C4-2B (cell line): ENCODE measurements at regions not wholly inside any gene's neighbourhood (a gene's known extent, or its start where the extent isn't known, plus 50 kb on each side); places are given as distances from the start of the nearest gene placed in this dataset.

Experiments used
- H3K27ac ChIP-seq: fragments of 450-650 bp; 2 replicates; pipeline ENCODE4 v1.5.1; 2017
- CTCF ChIP-seq: fragments of 450-650 bp; conservative IDR thresholded peaks from 2 replicates; pipeline ENCODE4 v1.5.1; 2017; ENCODE audit warnings: mild to moderate bottlenecking
- ZFX ChIP-seq: fragments of 450-650 bp; IDR thresholded peaks from 2 replicates; pipeline ENCODE4 v1.6.1; 2017

GRCh38 chr15:24756101-24756500, 80.5 kb downstream of the NPAP1 start:
- TF ChIP-seq ZFX (no peak), CTCF (no peak)
- H3K27ac ChIP-seq: no peak overlapping the region

GRCh38 chr15:24760066-24760465, 84.5 kb downstream of the NPAP1 start:
- TF ChIP-seq ZFX (no peak), CTCF (no peak)
- H3K27ac ChIP-seq: no peak overlapping the region

- H3K27ac ChIP-seq: no peak overlapping the region
- TF ChIP-seq CTCF: peak; percentile 81
- TF ChIP-seq ZFX: no peak
Measured at GRCh38 chr15:24761704-24762302, 86.2 kb downstream of the NPAP1 start.

GRCh38 chr15:24763891-24764290, 88.3 kb downstream of the NPAP1 start:
- TF ChIP-seq ZFX (no peak), CTCF (no peak)
- H3K27ac ChIP-seq: no peak overlapping the region

GRCh38 chr15:24764375-24765171, 89.0 kb downstream of the NPAP1 start:
- H3K27ac ChIP-seq: no peak overlapping the region
- TF ChIP-seq CTCF: no peak
- TF ChIP-seq ZFX: no peak

GRCh38 chr15:24766511-24767133, 91.0 kb downstream of the NPAP1 start:
- TF ChIP-seq CTCF (no peak), ZFX (no peak)
- H3K27ac ChIP-seq: no peak overlapping the region

- H3K27ac ChIP-seq: no peak overlapping the region
- TF ChIP-seq ZFX (no peak), CTCF (peak; percentile 19)
Measured at GRCh38 chr15:24772266-24772665, 96.7 kb downstream of the NPAP1 start.
